SK-N-SH treated with all-trans-retinoic acid at 6 μM for 48 hours (cell line): ENCODE measurements at regions not wholly inside any gene's neighbourhood (a gene's known extent, or its start where the extent isn't known, plus 50 kb on each side); places are given as distances from the start of the nearest gene placed in this dataset.

Experiments
- ARNTL ChIP-seq: fragments of 450-650 bp; formaldehyde crosslinking; IDR thresholded peaks from 2 replicates; pipeline ENCODE4 v1.5.0; 2020; ENCODE audit warnings: low read depth, mild to moderate bottlenecking, moderate library complexity, borderline replicate concordance
- ESRRG ChIP-seq: fragments of 250-450 bp; sonication (Bioruptor Pico); IDR thresholded peaks from 2 replicates; pipeline ENCODE4 v1.6.1; 2021; ENCODE audit warnings: mild to moderate bottlenecking
- OSR1 ChIP-seq: fragments of 250-450 bp; sonication (Bioruptor Pico); IDR thresholded peaks from 2 replicates; pipeline ENCODE4 v1.8.0; 2022; ENCODE audit warnings: moderate library complexity, mild to moderate bottlenecking, inconsistent platforms
- RARB ChIP-seq: fragments of 250-450 bp; sonication (Bioruptor Pico); IDR thresholded peaks from 2 replicates; pipeline ENCODE4 v1.8.0; 2021; ENCODE audit warnings: mild to moderate bottlenecking, moderate library complexity
- ZNF565 ChIP-seq: fragments of 450-650 bp; formaldehyde crosslinking; conservative IDR thresholded peaks from 2 replicates; pipeline ENCODE4 v1.5.0; 2020; ENCODE audit warnings: low read depth, mild to moderate bottlenecking, moderate library complexity
- ZNF8 ChIP-seq: fragments of 450-650 bp; formaldehyde crosslinking; IDR thresholded peaks from 2 replicates; pipeline ENCODE4 v1.5.0; 2020; ENCODE audit warnings: mild to moderate bottlenecking, moderate library complexity
- TF ChIP-seq, protein P1 (sequence below): fragments of 250-450 bp; sonication (Bioruptor Pico); IDR thresholded peaks from 2 replicates; pipeline ENCODE4 v1.8.0; 2020; ENCODE audit warnings: mild to moderate bottlenecking, moderate library complexity, borderline replicate concordance
- TF ChIP-seq, protein P2 (sequence below): fragments of 250-450 bp; sonication (Bioruptor Pico); IDR thresholded peaks from 2 replicates; pipeline ENCODE4 v1.5.1; 2020; ENCODE audit warnings: low read depth, mild to moderate bottlenecking, moderate library complexity

DNA sequence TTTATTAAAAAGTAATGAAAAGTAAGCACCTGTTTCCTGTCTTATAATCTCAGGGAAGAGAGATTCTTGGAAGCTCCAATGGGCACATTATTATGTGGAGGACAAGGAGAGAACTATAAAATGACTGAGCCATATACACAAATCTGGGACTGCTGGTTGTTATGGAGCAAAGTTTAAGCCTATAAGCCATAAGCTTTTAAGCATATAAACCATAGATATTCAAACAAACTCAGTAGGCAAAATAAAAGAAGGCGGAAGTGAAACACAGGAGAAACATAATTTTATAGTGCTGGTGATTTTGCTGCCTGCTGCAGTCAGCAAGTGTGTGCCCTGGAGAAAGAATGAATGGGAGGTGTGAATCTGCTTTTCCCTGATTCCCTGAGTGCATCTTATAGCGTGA, 274.4 kb downstream of the KIF20B start:
- TF ChIP-seq RARB (CRISPR knock-in tag) (no peak), ESRRG (CRISPR knock-in tag) (no peak), ZNF8 (CRISPR knock-in tag) (no peak), OSR1 (CRISPR knock-in tag) (no peak), ARNTL (CRISPR knock-in tag) (no peak), ZNF565 (CRISPR knock-in tag) (no peak)
- TF ChIP-seq, protein P1, sequence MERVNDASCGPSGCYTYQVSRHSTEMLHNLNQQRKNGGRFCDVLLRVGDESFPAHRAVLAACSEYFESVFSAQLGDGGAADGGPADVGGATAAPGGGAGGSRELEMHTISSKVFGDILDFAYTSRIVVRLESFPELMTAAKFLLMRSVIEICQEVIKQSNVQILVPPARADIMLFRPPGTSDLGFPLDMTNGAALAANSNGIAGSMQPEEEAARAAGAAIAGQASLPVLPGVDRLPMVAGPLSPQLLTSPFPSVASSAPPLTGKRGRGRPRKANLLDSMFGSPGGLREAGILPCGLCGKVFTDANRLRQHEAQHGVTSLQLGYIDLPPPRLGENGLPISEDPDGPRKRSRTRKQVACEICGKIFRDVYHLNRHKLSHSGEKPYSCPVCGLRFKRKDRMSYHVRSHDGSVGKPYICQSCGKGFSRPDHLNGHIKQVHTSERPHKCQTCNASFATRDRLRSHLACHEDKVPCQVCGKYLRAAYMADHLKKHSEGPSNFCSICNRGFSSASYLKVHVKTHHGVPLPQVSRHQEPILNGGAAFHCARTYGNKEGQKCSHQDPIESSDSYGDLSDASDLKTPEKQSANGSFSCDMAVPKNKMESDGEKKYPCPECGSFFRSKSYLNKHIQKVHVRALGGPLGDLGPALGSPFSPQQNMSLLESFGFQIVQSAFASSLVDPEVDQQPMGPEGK (CRISPR knock-in tag), result no peak
- TF ChIP-seq, protein P2, sequence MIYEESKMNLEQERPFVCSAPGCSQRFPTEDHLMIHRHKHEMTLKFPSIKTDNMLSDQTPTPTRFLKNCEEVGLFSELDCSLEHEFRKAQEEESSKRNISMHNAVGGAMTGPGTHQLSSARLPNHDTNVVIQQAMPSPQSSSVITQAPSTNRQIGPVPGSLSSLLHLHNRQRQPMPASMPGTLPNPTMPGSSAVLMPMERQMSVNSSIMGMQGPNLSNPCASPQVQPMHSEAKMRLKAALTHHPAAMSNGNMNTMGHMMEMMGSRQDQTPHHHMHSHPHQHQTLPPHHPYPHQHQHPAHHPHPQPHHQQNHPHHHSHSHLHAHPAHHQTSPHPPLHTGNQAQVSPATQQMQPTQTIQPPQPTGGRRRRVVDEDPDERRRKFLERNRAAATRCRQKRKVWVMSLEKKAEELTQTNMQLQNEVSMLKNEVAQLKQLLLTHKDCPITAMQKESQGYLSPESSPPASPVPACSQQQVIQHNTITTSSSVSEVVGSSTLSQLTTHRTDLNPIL (CRISPR knock-in tag), result no peak
